ENCODE measurements at regions not wholly inside any gene's neighbourhood (a gene's known extent, or its start where the extent isn't known, plus 50 kb on each side); places are given as distances from the start of the nearest gene placed in this dataset.

- Histone ChIP-seq H3K36me3 (no peaks in the 10 kb centered on the region), H3K27ac (no peak overlapping the region), H3K4me1 (no peaks in the 10 kb centered on the region), H3K9me3 (no peaks in the 10 kb centered on the region), H3K4me3 (no peak overlapping the region), H3K27me3 (no peaks in the 10 kb centered on the region)
- in situ Hi-C loops (cut with MboI; ENCODE audit: low sequenced_read_pairs in 4 of 4) = no loop called here
- no peak for TF ChIP-seq POLR2A (IDR thresholded peaks at IDR 0.05)
- no peak for TF ChIP-seq CTCF (IDR thresholded peaks at IDR 0.05 in 4 of 5, conservative IDR thresholded peaks at IDR 0.05 in 1 of 5)
- ATAC-seq (no peak), DNase-seq (no peak)
- intact Hi-C loops (cut with DNase I; ENCODE audit: low total_unique reads) = no loop called here
Measured at GRCh38 chr3:178419071-178419470, 117.2 kb upstream of the KCNMB2 start.

- ATAC-seq (no peak), DNase-seq (no peak)
- in situ Hi-C loops (cut with MboI; ENCODE audit: low sequenced_read_pairs in 4 of 4) = no loop called here
- no peaks in the 10 kb centered on the region for H3K36me3 ChIP-seq
- no peak for TF ChIP-seq POLR2A (IDR thresholded peaks at IDR 0.05)
- TF ChIP-seq CTCF (IDR thresholded peaks at IDR 0.05 in 4 of 5, conservative IDR thresholded peaks at IDR 0.05 in 1 of 5) = no peak
- no peaks in the 10 kb centered on the region for H3K27me3 ChIP-seq
- no peaks in the 10 kb centered on the region for H3K4me1 ChIP-seq
- H3K4me3 ChIP-seq = no peak overlapping the region
- H3K9me3 ChIP-seq = no peaks in the 10 kb centered on the region
- no peak overlapping the region for H3K27ac ChIP-seq
- intact Hi-C loops (cut with DNase I; ENCODE audit: low total_unique reads) = no loop called here
Measured at GRCh38 chr3:178420033-178420432, 116.2 kb upstream of the KCNMB2 start.

DNA sequence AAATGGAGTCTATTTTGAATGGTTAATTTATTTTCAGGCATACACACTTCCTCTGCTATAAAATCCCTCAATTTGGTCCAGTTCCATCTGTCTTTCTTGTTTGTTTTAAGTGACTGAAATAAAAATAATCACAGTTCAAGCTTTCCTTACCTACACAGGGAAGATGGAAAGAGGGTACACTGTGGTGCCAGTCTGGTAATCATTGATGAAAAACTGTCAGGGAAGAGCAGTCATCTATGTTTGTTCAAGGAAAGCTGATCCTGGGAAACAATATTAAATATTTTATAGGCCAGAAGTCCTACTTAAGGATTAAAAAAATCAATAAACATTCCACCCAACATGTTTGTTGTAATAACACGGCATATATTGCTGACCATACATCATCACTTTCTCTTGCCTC lies 115.2 kb upstream of the KCNMB2 start:
- in situ Hi-C loops (cut with MboI; ENCODE audit: low sequenced_read_pairs in 4 of 4) (no loop called here), intact Hi-C loops (cut with DNase I; ENCODE audit: low total_unique reads) (no loop called here)
- Histone ChIP-seq H3K27me3 (no peaks in the 10 kb centered on the region), H3K4me3 (no peak overlapping the region), H3K9me3 (no peaks in the 10 kb centered on the region), H3K4me1 (no peaks in the 10 kb centered on the region), H3K27ac (no peak overlapping the region), H3K36me3 (no peaks in the 10 kb centered on the region)
- ATAC-seq (no peak), DNase-seq (no peak)
- TF ChIP-seq CTCF (IDR thresholded peaks at IDR 0.05 in 4 of 5, conservative IDR thresholded peaks at IDR 0.05 in 1 of 5) = no peak

DNA sequence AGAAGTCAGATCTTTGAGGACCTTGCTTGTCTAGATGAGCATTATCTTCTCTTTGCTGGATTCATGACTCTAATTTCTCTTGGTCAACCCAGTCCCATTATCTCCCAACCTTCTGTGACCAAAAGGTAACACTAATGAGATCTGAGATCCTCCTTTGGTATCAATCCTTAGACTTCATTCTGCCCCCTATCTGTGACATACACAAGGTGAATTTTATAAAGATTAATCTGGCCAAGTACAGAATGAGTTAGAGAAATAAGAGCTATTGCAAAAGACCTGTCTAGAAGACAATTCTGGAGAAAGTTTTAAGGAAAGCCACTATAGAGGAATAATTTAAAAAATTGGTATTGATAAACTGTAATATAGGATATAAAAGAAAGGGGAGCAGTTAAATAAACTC lies 113.8 kb upstream of the KCNMB2 start:
- TF ChIP-seq CTCF (IDR thresholded peaks at IDR 0.05 in 4 of 5, conservative IDR thresholded peaks at IDR 0.05 in 1 of 5) (no peak), POLR2A (IDR thresholded peaks at IDR 0.05) (no peak)
- H3K9me3 ChIP-seq = no peaks in the 10 kb centered on the region
- intact Hi-C loops (cut with DNase I; ENCODE audit: low total_unique reads) (no loop called here), in situ Hi-C loops (cut with MboI; ENCODE audit: low sequenced_read_pairs in 4 of 4) (no loop called here)
- no peaks in the 10 kb centered on the region for H3K4me1 ChIP-seq
- ATAC-seq (no peak), DNase-seq (no peak)
- H3K4me3 ChIP-seq = no peak overlapping the region
- H3K27ac ChIP-seq = no peak overlapping the region
- H3K27me3 ChIP-seq = no peaks in the 10 kb centered on the region
- no peaks in the 10 kb centered on the region for H3K36me3 ChIP-seq

GRCh38 chr3:178428037-178428436 lies 108.2 kb upstream of the KCNMB2 start:
- no peak for DNase-seq
- in situ Hi-C loops (cut with MboI; ENCODE audit: low sequenced_read_pairs in 4 of 4) = loop anchor here in 3 of 4 donors (25.0 kb wide), 1 partner anchor 534 kb away; no protein-coding TSS in a partner anchor
- Histone ChIP-seq H3K27me3 (no peaks in the 10 kb centered on the region), H3K4me3 (no peak overlapping the region), H3K4me1 (no peaks in the 10 kb centered on the region), H3K9me3 (no peaks in the 10 kb centered on the region), H3K27ac (no peak overlapping the region), H3K36me3 (no peaks in the 10 kb centered on the region)
- intact Hi-C loops (cut with DNase I; ENCODE audit: low total_unique reads) = no loop called here
- TF ChIP-seq POLR2A (IDR thresholded peaks at IDR 0.05) = no peak
- no peak for TF ChIP-seq CTCF (IDR thresholded peaks at IDR 0.05 in 4 of 5, conservative IDR thresholded peaks at IDR 0.05 in 1 of 5)
- ATAC-seq = no peak
